ENCODE measurements at regions not wholly inside any gene's neighbourhood (a gene's known extent, or its start where the extent isn't known, plus 50 kb on each side); places are given as distances from the start of the nearest gene placed in this dataset.

DNA sequence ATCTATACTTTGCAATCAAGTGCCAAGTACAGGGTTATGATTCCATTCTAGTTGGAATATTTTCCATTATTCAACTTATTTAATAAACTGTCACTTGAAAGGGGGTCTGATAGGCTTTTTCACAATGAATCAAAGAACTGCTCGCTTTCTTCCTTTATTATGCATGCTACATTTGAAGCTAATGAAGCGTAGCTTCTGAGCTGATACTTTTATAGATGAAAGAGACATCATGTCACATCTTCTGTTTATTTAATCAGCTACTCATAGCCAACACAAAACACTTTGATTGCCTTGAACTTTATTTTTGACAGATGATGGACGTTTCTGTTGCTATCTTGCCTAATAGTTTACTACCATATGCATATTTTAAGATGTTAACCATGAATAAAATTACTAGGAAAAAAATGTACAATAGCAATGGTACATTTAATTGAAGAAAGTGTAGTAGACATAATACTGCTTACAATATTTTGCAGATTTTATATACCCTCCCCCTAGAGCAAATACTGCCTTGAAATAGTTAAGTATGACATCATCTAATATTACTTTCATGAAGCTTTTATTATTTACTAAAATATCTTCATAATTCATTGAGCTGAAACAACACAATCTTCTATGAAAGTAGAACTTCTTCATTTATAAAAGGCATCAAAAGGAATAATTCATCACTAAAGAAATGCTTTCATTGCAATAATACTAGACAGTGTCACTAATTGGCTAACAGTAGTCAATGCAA, 529.3 kb upstream of the TYRP1 start:
- no peak for TF ChIP-seq EP300 (IDR thresholded peaks at IDR 0.05)
- TF ChIP-seq, protein P1, sequence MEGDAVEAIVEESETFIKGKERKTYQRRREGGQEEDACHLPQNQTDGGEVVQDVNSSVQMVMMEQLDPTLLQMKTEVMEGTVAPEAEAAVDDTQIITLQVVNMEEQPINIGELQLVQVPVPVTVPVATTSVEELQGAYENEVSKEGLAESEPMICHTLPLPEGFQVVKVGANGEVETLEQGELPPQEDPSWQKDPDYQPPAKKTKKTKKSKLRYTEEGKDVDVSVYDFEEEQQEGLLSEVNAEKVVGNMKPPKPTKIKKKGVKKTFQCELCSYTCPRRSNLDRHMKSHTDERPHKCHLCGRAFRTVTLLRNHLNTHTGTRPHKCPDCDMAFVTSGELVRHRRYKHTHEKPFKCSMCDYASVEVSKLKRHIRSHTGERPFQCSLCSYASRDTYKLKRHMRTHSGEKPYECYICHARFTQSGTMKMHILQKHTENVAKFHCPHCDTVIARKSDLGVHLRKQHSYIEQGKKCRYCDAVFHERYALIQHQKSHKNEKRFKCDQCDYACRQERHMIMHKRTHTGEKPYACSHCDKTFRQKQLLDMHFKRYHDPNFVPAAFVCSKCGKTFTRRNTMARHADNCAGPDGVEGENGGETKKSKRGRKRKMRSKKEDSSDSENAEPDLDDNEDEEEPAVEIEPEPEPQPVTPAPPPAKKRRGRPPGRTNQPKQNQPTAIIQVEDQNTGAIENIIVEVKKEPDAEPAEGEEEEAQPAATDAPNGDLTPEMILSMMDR (IDR thresholded peaks at IDR 0.05): no peak

Data from suprapubic skin (tissue), 3 donors.